Chondrocyte (in vitro differentiated cells): ENCODE measurements at regions not wholly inside any gene's neighbourhood (a gene's known extent, or its start where the extent isn't known, plus 50 kb on each side); places are given as distances from the start of the nearest gene placed in this dataset.

Experiments used
- DNase-seq: peaks from one replicate; pipeline ENCODE4 v3.0.0; 2021; ENCODE audit warnings: mixed read lengths, low spot score
- H3K27ac Mint-ChIP-seq: one replicate; pipeline ENCODE4 v1.8.0; 2021; ENCODE audit warnings: mild to moderate bottlenecking, moderate library complexity, mixed read lengths; ENCODE audit not compliant: unreplicated experiment
- H3K27me3 Mint-ChIP-seq: 2 replicates; pipeline ENCODE4 v1.8.0; 2021; ENCODE audit warnings: low read depth, mixed read lengths
- H3K36me3 Mint-ChIP-seq: 2 replicates; pipeline ENCODE4 v1.8.0; 2021; ENCODE audit warnings: low read depth, mixed read lengths
- H3K4me1 Mint-ChIP-seq: 2 replicates; pipeline ENCODE4 v1.8.0; 2021; ENCODE audit warnings: low read depth, mild to moderate bottlenecking, mixed read lengths
- H3K4me3 Mint-ChIP-seq: one replicate; pipeline ENCODE4 v1.8.0; 2021; ENCODE audit warnings: mild to moderate bottlenecking, moderate library complexity, mixed read lengths; ENCODE audit not compliant: unreplicated experiment
- H3K9me3 Mint-ChIP-seq: 2 replicates; pipeline ENCODE4 v1.8.0; 2021; ENCODE audit warnings: low read depth, mixed read lengths
- CTCF ChIP-seq: fragments of 200-600 bp; sonication (generic); IDR thresholded peaks from 2 replicates; pipeline ENCODE4 v1.5.0; 2021; ENCODE audit warnings: antibody characterized with exemption, mild to moderate bottlenecking, moderate library complexity

- no peak overlapping the region for H3K4me3 Mint-ChIP-seq
- H3K36me3 Mint-ChIP-seq = no peaks in the 10 kb centered on the region
- H3K27me3 Mint-ChIP-seq = peaks cover 3% of the 10 kb centered on the region
- no peaks in the 10 kb centered on the region for H3K9me3 Mint-ChIP-seq
- H3K27ac Mint-ChIP-seq = no peak overlapping the region
- DNase-seq = peak; percentile 8
- TF ChIP-seq CTCF = no peak
- H3K4me1 Mint-ChIP-seq = no peaks in the 10 kb centered on the region
Observed at GRCh38 chr7:67380858-67381257, 384.2 kb downstream of the TYW1 start.

GRCh38 chr7:67387851-67388250 is 391.2 kb downstream of the TYW1 start:
- H3K4me1 Mint-ChIP-seq = no peaks in the 10 kb centered on the region
- H3K9me3 Mint-ChIP-seq = no peaks in the 10 kb centered on the region
- H3K27ac Mint-ChIP-seq = no peak overlapping the region
- no peak for TF ChIP-seq CTCF
- peak; percentile 12 for DNase-seq
- H3K4me3 Mint-ChIP-seq = no peak overlapping the region
- H3K27me3 Mint-ChIP-seq = peaks cover 18% of the 10 kb centered on the region
- no peaks in the 10 kb centered on the region for H3K36me3 Mint-ChIP-seq

- TF ChIP-seq CTCF = no peak
- Mint-ChIP-seq H3K4me3 (no peak overlapping the region), H3K36me3 (no peaks in the 10 kb centered on the region), H3K9me3 (no peaks in the 10 kb centered on the region), H3K27ac (no peak overlapping the region), H3K4me1 (no peaks in the 10 kb centered on the region), H3K27me3 (peaks cover 23% of the 10 kb centered on the region)
- DNase-seq = peak; percentile 66
Observed at GRCh38 chr7:67391168-67391567, 394.5 kb downstream of the TYW1 start.

DNA sequence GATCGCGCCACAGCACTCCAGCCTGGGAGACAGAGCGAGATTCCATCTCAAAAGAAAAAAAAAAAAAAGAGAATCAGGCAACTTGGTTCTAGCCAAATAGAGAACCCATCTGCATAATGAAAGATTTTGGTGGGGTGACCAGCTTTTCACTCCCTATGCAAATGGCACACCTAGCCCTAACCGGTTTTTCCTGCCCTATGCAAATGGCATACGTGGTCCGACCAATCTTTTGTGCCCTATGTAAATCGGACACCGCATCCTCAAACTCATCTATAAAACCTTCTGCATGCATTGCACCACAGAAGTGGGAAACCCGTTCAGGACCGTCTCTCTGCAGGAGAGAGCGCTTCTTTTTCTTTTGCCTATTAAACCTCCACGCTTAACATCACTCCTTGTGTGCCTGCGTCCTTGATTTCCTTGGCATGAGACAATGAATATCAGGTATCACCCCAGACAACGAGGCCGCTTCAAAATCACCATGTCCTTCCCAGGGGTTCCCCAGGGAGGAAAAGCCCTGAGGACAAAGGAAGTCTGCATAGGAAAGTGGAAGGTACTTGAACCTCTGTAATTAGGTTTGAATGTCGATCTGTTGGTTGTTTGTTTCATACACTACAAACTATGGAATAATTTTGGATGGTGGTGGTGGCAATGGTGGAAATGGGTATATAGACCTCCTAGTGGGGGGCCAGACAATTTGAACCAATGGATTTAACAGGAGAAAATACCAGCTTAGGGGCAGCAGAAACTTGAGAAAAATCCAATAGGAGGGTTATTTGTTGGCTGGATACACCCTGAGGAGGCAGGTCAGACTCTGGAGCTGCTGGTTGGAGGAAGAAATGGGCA is 396.2 kb downstream of the TYW1 start:
- Mint-ChIP-seq H3K36me3 (no peaks in the 10 kb centered on the region), H3K9me3 (peaks cover 4% of the 10 kb centered on the region), H3K4me1 (no peaks in the 10 kb centered on the region), H3K4me3 (no peak overlapping the region), H3K27me3 (peaks cover 17% of the 10 kb centered on the region), H3K27ac (no peak overlapping the region)
- TF ChIP-seq CTCF = no peak
- peak; percentile 10 for DNase-seq

GRCh38 chr7:67393903-67394302 is 397.3 kb downstream of the TYW1 start:
- no peak for DNase-seq
- H3K27ac Mint-ChIP-seq = no peak overlapping the region
- H3K9me3 Mint-ChIP-seq = peaks cover 4% of the 10 kb centered on the region

More at GRCh38 chr7:67393903-67394302, 397.3 kb downstream of the TYW1 start:
- peaks cover 17% of the 10 kb centered on the region for H3K27me3 Mint-ChIP-seq
- peaks cover 1% of the 10 kb centered on the region for H3K36me3 Mint-ChIP-seq
- no peak for TF ChIP-seq CTCF
- H3K4me3 Mint-ChIP-seq = no peak overlapping the region
- no peaks in the 10 kb centered on the region for H3K4me1 Mint-ChIP-seq
